GM20431 (cell line): ENCODE measurements at regions not wholly inside any gene's neighbourhood (a gene's known extent, or its start where the extent isn't known, plus 50 kb on each side); places are given as distances from the start of the nearest gene placed in this dataset.
"Not testable (repeated sequence)": the region's sequence is repeated elsewhere in the genome, so short reads cannot be mapped to it uniquely, and the experiment has no call there.

Source experiments
- in situ Hi-C: fragments of 300-500 bp; cut with MseI, MboI; formaldehyde crosslinking; loops from one replicate; pipeline ENCODE4 v1.15.0; 2020; ENCODE audit warnings: low sequenced_read_pairs; ENCODE audit not compliant: unreplicated experiment

DNA sequence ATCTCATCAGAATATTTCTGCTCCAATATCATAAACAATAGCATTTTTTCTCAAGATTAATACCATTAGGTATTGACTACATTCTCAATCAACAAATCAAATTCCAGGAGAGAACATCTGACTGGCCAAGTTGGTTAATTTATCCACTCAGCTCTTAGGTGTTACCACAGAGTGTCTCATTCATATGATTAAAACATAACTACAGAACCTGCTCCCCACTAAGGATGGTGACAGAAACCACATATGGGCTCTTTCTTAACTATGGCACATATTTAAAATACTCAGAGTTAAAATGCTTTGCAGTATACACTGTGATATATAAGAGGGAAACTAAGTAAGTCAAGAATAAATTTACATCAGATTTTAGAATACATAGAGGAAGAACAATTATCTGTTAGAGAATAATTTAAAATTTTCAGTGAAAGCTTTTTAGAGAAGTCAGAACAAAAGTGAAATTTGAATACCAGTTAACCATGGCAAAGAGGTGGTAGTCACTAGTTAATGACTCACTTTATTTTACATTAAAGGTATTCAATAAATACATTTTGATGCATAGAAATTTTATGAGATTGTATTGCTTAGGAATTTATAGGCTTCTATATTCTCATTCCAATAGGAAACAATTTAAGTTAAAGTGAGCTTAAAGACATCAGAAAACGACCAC, 1120.8 kb upstream of the TMEFF2 start:
- in situ Hi-C loops: no loop called here

DNA sequence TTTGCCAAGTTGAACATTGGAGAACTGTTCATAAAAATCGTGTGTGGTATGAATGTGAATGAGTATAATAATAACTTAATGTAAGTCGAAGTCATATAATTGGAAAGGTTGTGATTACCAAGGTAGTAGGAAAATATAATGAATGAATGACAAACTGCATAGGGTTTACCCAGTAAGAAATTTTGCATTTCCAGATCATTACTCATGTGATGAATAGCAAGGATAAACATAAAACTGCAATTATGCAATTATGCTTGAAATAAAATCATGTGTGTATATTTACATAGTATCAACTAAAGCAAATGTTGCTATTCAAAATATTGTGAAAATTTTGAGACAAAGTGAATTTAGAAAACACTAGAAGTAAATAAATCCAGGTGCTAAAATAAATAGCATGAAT, 1108.7 kb upstream of the TMEFF2 start:
- in situ Hi-C loops: no loop called here

GRCh38 chr2:193294371-193294770, 1099.6 kb upstream of the TMEFF2 start:
- in situ Hi-C loops: no loop called here

DNA sequence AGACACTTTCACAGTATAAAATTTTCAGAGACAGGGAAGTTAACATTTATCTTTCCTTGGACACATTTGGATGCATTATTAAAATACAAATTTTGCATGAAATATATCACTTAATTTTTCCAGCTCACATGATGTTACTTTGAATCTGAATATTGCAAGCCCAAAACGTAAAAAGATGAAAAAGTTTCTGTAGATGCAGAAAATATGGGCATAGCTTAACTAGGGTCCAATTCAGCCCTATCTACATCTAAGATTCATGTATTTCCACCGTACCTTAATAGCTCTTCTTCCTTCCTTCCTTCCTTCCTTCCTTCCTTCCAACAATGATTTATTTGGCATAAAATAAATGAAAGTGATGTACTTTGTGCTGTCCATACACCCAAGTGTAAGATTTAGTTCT, 1084.6 kb upstream of the TMEFF2 start:
- in situ Hi-C loops: no loop called here

DNA sequence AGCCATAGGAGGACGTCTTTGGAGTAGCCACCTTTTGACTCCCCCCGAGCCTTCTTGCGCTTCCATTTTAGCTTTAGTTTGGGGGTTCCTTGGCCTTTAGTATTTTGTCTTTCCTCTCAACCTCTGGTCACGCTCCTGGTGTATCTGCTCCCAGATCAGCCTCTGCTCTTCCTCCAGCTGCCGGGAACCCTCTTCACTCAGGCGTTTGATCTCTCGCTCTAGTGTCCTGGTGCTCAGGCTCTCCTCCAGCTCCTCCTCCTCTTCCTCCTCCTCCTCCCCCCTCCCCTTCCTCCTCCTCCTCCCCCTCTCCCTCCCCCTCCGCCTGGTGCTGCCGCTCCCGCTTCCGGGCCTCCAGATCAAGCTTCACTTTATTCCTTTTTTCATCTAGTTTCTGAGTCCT, 1082.3 kb upstream of the TMEFF2 start:
- in situ Hi-C loops: no loop called here

GRCh38 chr2:193276560-193276959, 1081.8 kb upstream of the TMEFF2 start:
- in situ Hi-C loops: no loop called here

DNA sequence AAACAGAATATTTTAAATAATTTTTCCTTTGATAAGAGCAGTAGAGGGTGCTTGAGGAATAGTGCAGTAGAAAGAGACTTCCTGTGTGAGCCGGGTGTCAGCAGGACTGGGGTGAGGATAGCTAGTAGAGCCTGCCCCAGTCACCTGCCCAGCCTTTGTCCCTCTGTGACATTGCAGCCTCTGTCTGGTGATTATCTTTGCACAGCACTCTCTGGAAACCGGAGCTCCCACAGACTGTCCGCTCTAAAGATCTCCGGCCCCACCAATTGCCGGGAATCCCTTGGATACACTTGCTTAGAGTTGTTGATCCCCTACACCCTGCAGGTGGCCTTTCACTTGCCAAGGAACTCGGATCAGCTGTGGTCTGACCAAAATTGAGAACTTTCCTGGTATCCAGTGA, 1081.3 kb upstream of the TMEFF2 start:
- in situ Hi-C loops: no loop called here

DNA sequence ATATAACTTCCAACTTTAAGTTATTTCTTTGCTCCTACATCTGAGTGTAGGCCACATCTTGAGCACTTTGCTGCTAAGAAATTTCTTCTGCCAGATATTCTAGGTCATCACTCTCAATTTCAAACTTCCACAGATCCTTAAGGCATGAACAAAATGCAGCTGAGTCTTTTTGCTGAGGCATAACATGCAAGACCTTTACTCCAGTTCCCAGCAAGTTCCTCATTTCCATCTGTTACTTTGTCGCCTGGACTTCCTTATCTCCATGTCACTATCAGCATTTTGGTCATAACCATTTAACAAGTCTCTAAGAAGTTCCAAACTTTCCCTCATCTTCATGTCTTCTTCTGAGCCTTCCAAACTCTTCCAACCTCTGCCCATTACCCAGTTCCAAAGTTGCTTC, 1077.3 kb upstream of the TMEFF2 start:
- in situ Hi-C loops: no loop called here

GRCh38 chr2:193270816-193271215, 1076.1 kb upstream of the TMEFF2 start:
- in situ Hi-C loops: no loop called here

DNA sequence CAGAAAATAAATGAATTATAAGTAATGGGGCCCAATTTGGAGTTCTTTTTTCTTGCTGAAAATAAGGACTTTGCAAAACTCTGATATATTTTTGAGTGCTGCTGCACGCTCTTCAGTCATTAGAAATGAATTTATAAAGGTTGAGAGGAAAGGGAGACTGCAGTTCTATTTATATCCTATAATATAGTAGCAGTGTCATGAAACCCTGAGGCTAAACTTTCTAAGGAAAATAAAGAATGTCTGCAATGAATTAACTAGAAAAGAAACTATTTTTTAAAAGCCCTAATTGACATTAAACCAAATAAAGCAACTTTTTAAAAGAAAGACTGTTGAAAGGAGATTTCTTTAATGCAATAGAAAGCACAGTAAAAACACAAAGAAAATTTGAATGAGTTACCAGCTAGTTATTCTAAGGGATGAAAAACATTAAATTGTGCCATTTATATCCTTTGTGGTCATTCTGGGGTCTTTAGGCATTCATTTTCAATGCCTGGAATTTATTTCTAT, 1072.8 kb upstream of the TMEFF2 start:
- in situ Hi-C loops: no loop called here

GRCh38 chr2:193253014-193253530, 1058.3 kb upstream of the TMEFF2 start:
- in situ Hi-C loops: no loop called here

GRCh38 chr2:193251909-193252308, 1057.2 kb upstream of the TMEFF2 start:
- in situ Hi-C loops: no loop called here

DNA sequence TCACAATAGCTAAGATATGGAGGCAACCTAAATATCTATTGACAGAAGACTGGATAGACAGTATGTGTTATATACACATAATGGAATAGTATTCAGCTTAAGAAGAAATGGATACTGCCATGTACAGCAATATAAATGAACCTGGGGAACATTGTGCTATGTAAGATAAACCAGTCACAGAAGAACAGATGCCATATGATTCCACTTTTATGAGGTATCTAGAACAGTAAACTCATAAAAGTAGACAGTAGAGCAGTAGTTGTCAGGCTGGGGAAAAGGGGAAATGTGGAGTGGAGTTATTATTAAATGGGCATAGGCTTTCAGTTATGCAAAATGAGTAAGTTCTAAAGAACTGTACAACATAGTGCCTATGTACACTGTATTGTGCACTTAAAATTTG, 1055.7 kb upstream of the TMEFF2 start:
- in situ Hi-C loops: no loop called here

GRCh38 chr2:193240752-193241151, 1046.0 kb upstream of the TMEFF2 start:
- in situ Hi-C loops: no loop called here

DNA sequence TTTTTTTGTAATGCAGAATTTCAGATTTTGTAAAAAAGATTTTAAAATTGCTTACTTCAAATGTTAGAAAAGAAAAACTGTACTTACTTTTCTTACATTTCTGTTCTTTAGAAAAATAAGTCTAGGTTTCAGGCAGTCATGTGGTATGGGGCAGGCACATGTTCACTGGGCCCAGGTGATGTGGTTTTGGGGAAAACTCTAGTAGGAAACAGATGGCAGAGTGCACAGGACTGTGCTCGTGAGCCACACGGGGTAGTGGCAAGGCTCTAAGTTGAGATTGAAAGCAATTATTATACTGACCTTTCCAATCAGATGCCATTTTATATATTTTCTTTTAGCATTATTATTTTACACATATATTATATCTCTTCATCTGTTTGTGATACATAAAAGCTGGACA, 1036.9 kb upstream of the TMEFF2 start:
- in situ Hi-C loops: no loop called here

GRCh38 chr2:193228276-193228675, 1033.5 kb upstream of the TMEFF2 start:
- in situ Hi-C loops: no loop called here

DNA sequence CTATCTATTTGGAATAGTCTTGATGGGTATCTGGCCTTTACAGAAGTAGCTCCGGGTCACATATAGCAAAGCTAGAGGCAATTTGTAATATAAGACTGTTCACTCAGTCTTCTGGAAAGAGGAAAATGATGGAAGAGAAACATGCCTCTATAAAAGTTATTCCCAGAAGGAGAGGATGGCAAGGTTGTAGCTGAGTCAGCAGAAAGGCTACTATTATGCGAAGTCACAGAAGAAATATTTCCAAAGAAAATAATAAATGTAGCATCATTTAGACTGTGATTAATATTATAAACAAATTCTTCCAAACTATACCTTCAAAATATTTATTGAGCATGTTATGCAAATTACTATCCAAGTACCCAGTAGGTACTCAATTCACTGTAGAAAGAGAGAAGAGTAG, 1027.7 kb upstream of the TMEFF2 start:
- in situ Hi-C loops: no loop called here

- in situ Hi-C loops: no loop called here
These were observed 1024.7 kb upstream of the TMEFF2 start for GRCh38 chr2:193219413-193219812.

DNA sequence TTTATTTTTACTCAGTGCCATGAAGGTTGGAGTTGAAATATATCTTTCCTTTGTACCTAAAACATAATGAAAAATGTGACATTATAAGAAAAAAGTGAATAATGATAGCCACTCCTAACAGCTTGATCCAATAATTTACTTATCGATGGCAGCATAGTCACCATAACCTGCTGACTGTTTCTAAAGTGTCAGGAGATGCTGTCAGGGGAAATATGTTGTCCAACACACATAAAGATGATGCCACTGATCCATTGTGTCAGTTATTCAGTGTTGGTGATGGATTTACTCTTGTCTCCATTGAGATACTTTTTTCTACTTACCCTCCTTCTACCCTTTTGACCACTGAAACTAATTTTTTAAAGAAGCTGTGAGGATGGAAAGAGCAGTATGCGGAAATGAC, 1006.9 kb upstream of the TMEFF2 start:
- in situ Hi-C loops: no loop called here

- in situ Hi-C loops: no loop called here
These were observed 1004.6 kb upstream of the TMEFF2 start for GRCh38 chr2:193199322-193199721.

- in situ Hi-C loops: no loop called here
These were observed 993.1 kb upstream of the TMEFF2 start for GRCh38 chr2:193187816-193188215.

DNA sequence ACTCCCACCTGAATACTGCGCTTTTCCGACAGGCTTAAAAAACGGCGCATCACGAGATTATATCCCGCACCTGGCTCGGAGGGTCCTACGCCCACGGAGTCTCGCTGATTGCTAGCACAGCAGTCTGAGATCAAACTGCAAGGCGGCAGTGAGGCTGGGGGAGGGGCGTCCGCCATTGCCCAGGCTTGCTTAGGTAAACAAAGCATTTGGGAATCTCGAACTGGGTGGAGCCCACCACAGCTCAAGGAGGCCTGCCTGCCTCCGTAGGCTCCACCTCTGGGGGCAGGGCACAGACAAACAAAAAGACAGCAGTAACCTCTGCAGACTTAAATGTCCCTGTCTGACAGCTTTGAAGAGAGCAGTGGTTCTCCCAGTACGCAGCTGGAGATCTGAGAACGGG, 976.2 kb upstream of the TMEFF2 start:
- in situ Hi-C loops: not testable (repeated sequence)
